B cell (primary cell): ENCODE measurements at regions not wholly inside any gene's neighbourhood (a gene's known extent, or its start where the extent isn't known, plus 50 kb on each side); places are given as distances from the start of the nearest gene placed in this dataset.

Experiments used
- CTCF ChIP-seq: fragments of 200-600 bp; IDR thresholded peaks from one replicate; pipeline ENCODE4 v1.8.0; 2022; ENCODE audit warnings: antibody characterized with exemption, mild to moderate bottlenecking
- EZH2 ChIP-seq: IDR thresholded peaks from 2 replicates; pipeline ENCODE4 v1.6.1; 2012; ENCODE audit warnings: borderline replicate concordance, low read depth, mild to moderate bottlenecking, moderate library complexity, low read length; ENCODE audit not compliant: insufficient read depth, poor library complexity, severe bottlenecking

- TF ChIP-seq CTCF (no peak), EZH2 (no peak)
These were observed 616.9 kb downstream of the PLPP3 start for GRCh38 chr1:55962472-55962871.
